HepG2 (cell line): ENCODE measurements at regions not wholly inside any gene's neighbourhood (a gene's known extent, or its start where the extent isn't known, plus 50 kb on each side); places are given as distances from the start of the nearest gene placed in this dataset.

Experiments
- BCL6 ChIP-seq: IDR thresholded peaks from 2 replicates; pipeline ENCODE4 v1.6.1; 2016; ENCODE audit warnings: missing genetic modification reagents, missing compliant biosample characterization
- CBX5 ChIP-seq: sonication (generic); formaldehyde crosslinking; IDR thresholded peaks from 2 replicates; pipeline ENCODE4 v1.4.0; 2020; ENCODE audit warnings: missing genetic modification reagents, borderline replicate concordance
- DRAP1 ChIP-seq: IDR thresholded peaks from 2 replicates; pipeline ENCODE4 v1.6.1; 2016; ENCODE audit warnings: missing genetic modification reagents, missing compliant biosample characterization
- EP300 ChIP-seq, 3 experiments: sonication (generic) in 1 of 3; formaldehyde crosslinking in 1 of 3; IDR thresholded peaks; 2 replicates each; pipeline versions ENCODE4 v1.5.1 to v1.6.1; 2011 to 2020; ENCODE audit warnings: low read depth in 2 of 3, low read length in 2 of 3, borderline replicate concordance in 1 of 3, improper control_type of control experiment in 1 of 3, mild to moderate bottlenecking in 1 of 3, missing genetic modification reagents in 1 of 3, moderate library complexity in 1 of 3
- GMEB2 ChIP-seq: IDR thresholded peaks from 2 replicates; pipeline ENCODE4 v1.6.1; 2016; ENCODE audit warnings: missing biosample characterization, missing genetic modification reagents, low read depth
- HDAC1 ChIP-seq: sonication (generic); formaldehyde crosslinking; IDR thresholded peaks from 2 replicates; pipeline ENCODE4 v1.5.1; 2020; ENCODE audit warnings: mild to moderate bottlenecking, missing genetic modification reagents
- HNRNPL ChIP-seq: fragments of 200-400 bp; formaldehyde crosslinking; IDR thresholded peaks from 2 replicates; pipeline ENCODE4 v1.6.1; 2017; ENCODE audit warnings: mild to moderate bottlenecking, low read depth, low read length
- MNT ChIP-seq: fragments of 450-650 bp; IDR thresholded peaks from 2 replicates; pipeline ENCODE4 v1.6.1; 2016
- NCOA2 ChIP-seq: sonication (generic); formaldehyde crosslinking; IDR thresholded peaks from 2 replicates; pipeline ENCODE4 v1.8.0; 2022; ENCODE audit warnings: inconsistent platforms
- REPIN1 ChIP-seq: sonication (generic); formaldehyde crosslinking; IDR thresholded peaks from 2 replicates; pipeline ENCODE4 v1.8.0; 2022; ENCODE audit warnings: missing genetic modification reagents, low read depth, mild to moderate bottlenecking, borderline replicate concordance
- SAP130 ChIP-seq: IDR thresholded peaks from 2 replicates; pipeline ENCODE4 v1.6.1; 2016; ENCODE audit warnings: low read depth
- SOX13 ChIP-seq, 3 experiments: fragments of 450-650 bp in 1 of 3; sonication (generic) in 1 of 3; formaldehyde crosslinking in 1 of 3; IDR thresholded peaks in 2 of 3; conservative IDR thresholded peaks in 1 of 3; 2 replicates each; pipeline versions ENCODE4 v1.5.0 to v1.6.1; 2016 to 2020; ENCODE audit warnings: antibody characterized with exemption in 1 of 3, mild to moderate bottlenecking in 1 of 3, missing compliant biosample characterization in 1 of 3, missing genetic modification reagents in 1 of 3, moderate library complexity in 1 of 3
- SOX5 ChIP-seq: IDR thresholded peaks from 2 replicates; pipeline ENCODE4 v1.6.1; 2016; ENCODE audit warnings: borderline replicate concordance
- TOE1 ChIP-seq: sonication (generic); formaldehyde crosslinking; IDR thresholded peaks from 2 replicates; pipeline ENCODE4 v1.4.0; 2020; ENCODE audit warnings: mild to moderate bottlenecking, missing genetic modification reagents
- ZBTB26 ChIP-seq: IDR thresholded peaks from 2 replicates; pipeline ENCODE4 v1.6.1; 2016; ENCODE audit warnings: missing compliant biosample characterization, missing genetic modification reagents, borderline replicate concordance
- ZBTB38 ChIP-seq: sonication (generic); formaldehyde crosslinking; IDR thresholded peaks from 2 replicates; pipeline ENCODE4 v1.5.1; 2020; ENCODE audit warnings: mild to moderate bottlenecking, missing genetic modification reagents
- ZBTB46 ChIP-seq: sonication (generic); formaldehyde crosslinking; IDR thresholded peaks from 2 replicates; pipeline ENCODE4 v1.4.0; 2020; ENCODE audit warnings: mild to moderate bottlenecking, missing genetic modification reagents, borderline replicate concordance
- ZFAT ChIP-seq: sonication (generic); formaldehyde crosslinking; conservative IDR thresholded peaks from 2 replicates; pipeline ENCODE4 v1.8.1; 2023; ENCODE audit warnings: missing genetic modification reagents, inconsistent platforms
- ZNF275 ChIP-seq: sonication (generic); formaldehyde crosslinking; IDR thresholded peaks from 2 replicates; pipeline ENCODE4 v1.8.0; 2022; ENCODE audit warnings: missing genetic modification reagents, mild to moderate bottlenecking, inconsistent platforms, borderline replicate concordance
- ZNF329 ChIP-seq: sonication (generic); formaldehyde crosslinking; IDR thresholded peaks from 2 replicates; pipeline ENCODE4 v1.9.0; 2021; ENCODE audit warnings: low read depth, mild to moderate bottlenecking, missing genetic modification reagents
- ZNF496 ChIP-seq: sonication (generic); formaldehyde crosslinking; IDR thresholded peaks from 2 replicates; pipeline ENCODE4 v1.8.1; 2023; ENCODE audit warnings: mild to moderate bottlenecking, moderate library complexity, missing genetic modification reagents; ENCODE audit not compliant: insufficient replicate concordance
- ZNF546 ChIP-seq: sonication (generic); formaldehyde crosslinking; conservative IDR thresholded peaks from 2 replicates; pipeline ENCODE4 v1.8.1; 2023; ENCODE audit warnings: mild to moderate bottlenecking, missing genetic modification reagents
- ZNF674 ChIP-seq: sonication (generic); formaldehyde crosslinking; IDR thresholded peaks from 2 replicates; pipeline ENCODE4 v1.5.0; 2020; ENCODE audit warnings: low read depth, mild to moderate bottlenecking, missing genetic modification reagents

- TF ChIP-seq SOX5 (no peak; the same call in 1 of the 2 replicates), HNRNPL (no peak), NCOA2 (no peak), ZNF275 (CRISPR knock-in tag) (no peak), ZBTB38 (CRISPR knock-in tag) (no peak), GMEB2 (CRISPR knock-in tag) (no peak), ZBTB46 (CRISPR knock-in tag) (no peak), REPIN1 (CRISPR knock-in tag) (0 out of 2 replicates have a peak, but pooled peaks have one; percentile 20), SAP130 (no peak), ZNF496 (CRISPR knock-in tag) (no peak), EP300 (IDR thresholded peaks at IDR 0.05; ENCODE audit: low read depth in 2 of 2, low read length in 2 of 2) (no peak), EP300 (CRISPR knock-in tag; IDR thresholded peaks at IDR 0.05; ENCODE audit: borderline replicate concordance) (no peak), SOX13 (IDR thresholded peaks at IDR 0.05) (no peak), SOX13 (CRISPR knock-in tag; conservative IDR thresholded peaks at IDR 0.05 in 1 of 2, IDR thresholded peaks at IDR 0.05 in 1 of 2) (peak in 1 of 2 experiments; percentile 28; a peak in 1 of 4 replicates), ZNF546 (CRISPR knock-in tag) (no peak), ZBTB26 (no peak), MNT (no peak), CBX5 (CRISPR knock-in tag) (no peak), DRAP1 (CRISPR knock-in tag) (no peak), BCL6 (0 out of 2 replicates have a peak, but pooled peaks have one; percentile 10), ZFAT (CRISPR knock-in tag) (no peak), TOE1 (CRISPR knock-in tag) (no peak), HDAC1 (CRISPR knock-in tag) (no peak), ZNF674 (CRISPR knock-in tag) (no peak), ZNF329 (CRISPR knock-in tag) (no peak)
Observed at GRCh38 chr15:53193149-53193548, 403.0 kb upstream of the ONECUT1 start (continued).
